ENCODE measurements at regions not wholly inside any gene's neighbourhood (a gene's known extent, or its start where the extent isn't known, plus 50 kb on each side); places are given as distances from the start of the nearest gene placed in this dataset.
"Not testable (repeated sequence)": the region's sequence is repeated elsewhere in the genome, so short reads cannot be mapped to it uniquely, and the experiment has no call there.

DNA sequence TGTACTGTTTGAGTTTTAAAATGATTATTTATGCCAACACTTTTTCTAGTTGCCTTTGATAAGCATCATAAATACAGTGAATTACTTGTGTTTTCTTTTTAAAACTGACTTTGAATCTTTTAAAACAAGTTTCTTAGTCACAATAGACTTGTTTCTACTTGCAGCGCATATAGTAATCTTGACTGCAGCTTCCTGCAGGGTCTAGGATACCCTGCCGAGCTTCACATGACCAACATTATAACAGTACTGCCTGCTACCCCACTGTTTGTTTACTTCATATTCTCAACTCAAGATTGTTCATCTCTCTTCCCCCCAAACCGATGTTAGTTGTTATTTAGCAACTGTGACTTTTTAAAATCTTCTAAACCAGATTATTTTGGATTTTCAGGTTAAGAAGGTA, 751.3 kb upstream of the NEGR1 start:
- DNase-seq: no peak

DNA sequence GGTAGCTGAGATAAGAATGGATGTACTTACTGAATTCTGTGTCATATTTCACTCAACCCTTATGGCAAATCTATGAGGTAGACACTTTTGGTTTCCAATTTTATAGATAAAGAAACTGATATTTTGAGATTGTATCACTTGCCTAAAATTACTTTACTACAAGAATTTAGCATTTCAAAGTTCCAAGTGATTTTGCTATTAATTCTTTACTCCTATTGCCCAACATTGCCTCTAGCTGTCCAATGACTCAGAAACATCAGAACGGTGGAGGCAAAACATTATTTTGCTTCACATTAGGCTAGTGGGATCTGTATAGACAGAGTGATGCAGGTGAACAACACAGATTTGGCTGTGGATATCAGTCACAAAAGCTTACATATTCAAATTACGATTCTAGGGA, 747.2 kb upstream of the NEGR1 start:
- no peak for DNase-seq

DNA sequence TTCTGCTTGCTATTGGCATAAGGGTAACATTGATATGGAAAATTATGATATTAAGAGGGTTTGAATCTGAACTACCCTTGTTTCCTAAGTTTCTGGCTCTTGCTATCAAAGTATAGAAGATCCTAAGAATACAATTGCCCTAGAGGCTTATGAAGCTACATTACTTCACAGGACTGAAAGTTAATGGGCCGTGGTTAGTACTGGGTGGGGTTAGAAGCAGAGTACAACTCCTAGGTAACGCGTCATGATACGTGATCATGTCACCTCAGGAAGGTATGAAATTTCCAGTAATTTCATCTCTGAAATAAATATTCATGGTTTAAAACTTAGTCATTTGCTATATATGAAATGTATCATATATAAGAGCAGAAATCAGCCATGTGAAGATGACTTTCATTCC, 743.8 kb upstream of the NEGR1 start:
- DNase-seq: no peak

DNA sequence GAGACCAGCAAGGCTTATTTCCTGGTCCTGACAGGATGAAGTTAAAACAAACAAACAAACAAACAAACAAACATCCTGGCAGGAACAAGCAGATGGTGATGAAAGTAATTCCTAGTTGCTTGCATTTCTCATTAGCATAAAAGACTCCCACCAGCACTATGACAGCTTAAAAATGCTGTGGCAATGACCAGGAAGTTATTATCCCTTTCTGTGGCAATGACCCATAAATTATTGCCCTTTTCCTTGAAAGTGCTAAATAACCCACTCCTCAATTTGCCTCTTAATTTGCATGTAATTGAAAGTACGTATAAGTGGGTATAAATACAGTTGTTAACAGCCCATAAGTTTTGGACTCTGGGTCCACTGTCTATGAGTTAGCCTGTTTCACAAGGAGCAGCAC, 727.6 kb upstream of the NEGR1 start:
- DNase-seq: no peak

DNA sequence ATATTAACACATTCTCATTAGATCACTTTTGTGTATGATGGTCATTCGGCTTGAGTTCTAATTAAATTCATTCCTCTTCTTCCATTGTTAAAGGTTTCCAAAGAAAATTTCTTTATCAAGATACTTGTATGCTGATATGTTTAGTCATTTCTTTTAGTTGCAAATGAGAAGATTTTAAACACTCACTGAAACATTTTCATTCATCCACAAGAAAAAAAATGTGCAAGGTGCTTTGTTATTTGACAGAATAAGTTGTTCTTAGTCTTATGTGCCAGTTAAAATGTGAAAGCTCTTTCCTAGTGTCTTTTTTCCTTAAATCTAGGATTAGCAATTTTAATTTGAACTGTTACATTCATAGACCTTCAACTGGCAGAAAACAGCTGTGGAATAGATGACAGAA, 727.0 kb upstream of the NEGR1 start:
- DNase-seq: no peak

DNA sequence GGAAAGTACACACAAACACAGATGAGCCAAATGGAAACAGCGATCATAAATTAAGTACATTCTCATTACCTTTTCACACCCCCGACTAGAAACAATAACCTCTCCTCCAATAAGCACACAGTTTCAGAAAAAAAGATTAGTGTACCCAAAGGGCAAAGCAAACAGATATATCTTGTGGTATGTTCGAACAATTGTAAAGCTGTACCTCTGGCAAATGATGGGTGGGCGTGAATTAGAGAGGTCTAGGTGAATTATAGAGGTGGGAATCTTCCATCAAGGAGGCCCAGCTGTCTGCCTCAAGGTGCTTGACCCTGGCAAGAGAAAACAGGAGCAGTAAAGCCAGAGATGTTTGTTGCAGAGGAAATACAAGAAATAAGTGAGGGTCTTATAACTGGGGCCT, 715.3 kb upstream of the NEGR1 start:
- no peak for DNase-seq

DNA sequence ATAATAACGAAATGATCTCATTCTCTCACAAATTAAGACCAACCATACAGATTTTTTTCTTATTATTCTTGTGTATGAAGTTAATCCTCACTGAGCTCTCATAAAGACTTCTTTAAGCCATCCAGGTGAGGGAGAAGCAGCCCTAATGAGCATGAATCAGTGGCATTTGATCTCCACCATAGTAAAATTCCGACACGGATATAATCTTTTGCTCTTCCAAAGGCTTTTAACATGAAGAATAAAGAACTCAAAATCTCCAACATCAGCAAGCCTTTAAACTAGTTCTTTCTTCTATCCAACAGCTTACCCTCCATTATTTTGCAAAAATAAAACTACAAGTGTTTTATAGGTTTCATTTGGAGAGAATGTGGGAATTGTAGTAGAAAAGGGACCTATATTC, 714.7 kb upstream of the NEGR1 start:
- DNase-seq: no peak

DNA sequence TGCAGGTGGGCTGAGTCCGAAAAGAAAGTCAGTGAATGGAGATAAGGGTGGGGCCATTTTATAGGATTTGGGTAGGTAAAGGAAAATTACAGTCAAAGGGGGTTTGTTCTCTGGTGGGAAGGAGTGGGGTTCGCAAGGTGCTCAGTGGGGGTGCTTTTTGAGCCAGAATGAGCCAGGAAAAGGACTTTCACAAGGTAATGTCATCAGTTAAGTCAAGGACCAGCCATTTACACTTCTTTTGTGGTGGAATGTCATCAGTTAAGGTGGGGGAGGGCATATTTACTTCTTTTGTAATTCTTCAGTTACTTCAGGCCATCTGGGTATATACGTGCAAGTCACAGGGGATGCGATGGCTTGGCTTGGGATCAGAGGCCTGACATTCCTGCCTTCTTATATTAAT, 705.5 kb upstream of the NEGR1 start:
- not testable (repeated sequence) for DNase-seq

DNA sequence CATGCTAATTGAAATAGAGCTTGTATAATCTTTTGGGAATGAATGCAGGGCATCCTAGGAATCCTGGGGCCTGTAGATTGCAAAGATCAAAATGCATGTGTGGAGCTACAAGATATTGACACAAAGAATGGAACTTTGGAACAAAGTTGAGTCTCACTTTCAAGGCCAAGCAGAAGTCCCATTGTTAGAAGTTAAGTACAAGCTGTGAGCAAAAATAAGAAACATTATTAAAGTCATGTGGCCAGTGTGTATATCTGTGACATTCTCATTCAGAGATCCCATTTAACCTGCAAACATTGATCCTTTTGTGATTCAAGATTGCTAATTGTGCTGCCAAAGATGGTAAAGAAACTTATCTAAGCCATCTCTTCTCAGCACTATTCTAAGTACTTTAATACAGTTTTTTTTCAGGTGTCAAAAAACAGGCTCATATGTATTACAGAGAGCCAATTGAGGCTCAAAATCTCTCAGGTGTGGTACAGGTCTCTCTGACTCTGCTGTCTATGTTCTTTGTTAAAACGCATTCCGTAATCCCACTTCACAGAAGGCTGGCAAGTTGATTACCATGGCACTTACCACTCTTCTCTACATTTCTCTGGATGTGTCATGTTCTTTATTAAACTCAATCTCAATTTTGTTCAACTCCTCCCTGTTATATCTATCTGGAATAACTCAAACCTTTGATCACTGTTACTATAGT, 704.4 kb upstream of the NEGR1 start:
- no peak for DNase-seq

DNA sequence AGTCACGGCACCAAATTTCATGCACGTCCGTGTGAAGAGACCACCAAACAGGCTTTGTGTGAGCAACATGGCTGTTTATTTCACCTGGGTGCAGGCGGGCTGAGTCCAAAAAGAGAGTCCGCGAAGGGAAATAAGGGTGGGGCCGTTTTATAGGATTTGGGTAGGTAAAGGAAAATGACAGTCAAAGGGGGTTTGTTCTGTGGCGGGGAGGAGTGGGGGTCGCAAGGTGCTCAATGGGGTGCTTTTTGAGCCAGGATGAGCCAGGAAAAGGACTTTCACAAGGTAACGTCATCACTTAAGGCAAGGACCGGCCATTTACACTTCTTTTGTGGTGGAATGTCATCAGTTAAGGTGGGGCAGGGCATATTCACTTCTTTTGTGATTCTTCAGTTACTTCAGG, 702.7 kb upstream of the NEGR1 start:
- not testable (repeated sequence) for DNase-seq

DNA sequence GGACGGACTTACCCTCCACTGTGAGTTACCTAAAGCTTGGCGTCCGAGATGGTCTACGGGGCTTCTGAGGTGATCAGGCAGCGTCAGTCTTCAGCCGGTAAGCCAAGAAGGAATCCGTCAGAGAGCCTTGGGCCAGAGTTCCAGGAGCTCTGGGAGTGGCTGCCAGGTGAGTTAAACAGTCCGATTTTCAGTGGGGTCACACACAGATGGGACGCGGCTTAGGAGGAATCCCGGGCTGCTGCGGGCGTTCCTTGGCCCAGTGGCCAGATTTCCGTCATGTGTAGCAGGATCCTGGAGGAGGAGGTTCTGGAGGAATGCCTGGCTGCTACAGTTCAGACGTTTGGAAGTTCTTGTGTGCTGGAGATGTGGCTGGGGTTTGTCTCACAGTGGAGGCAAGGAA, 700.7 kb upstream of the NEGR1 start:
- not testable (repeated sequence) for DNase-seq

DNA sequence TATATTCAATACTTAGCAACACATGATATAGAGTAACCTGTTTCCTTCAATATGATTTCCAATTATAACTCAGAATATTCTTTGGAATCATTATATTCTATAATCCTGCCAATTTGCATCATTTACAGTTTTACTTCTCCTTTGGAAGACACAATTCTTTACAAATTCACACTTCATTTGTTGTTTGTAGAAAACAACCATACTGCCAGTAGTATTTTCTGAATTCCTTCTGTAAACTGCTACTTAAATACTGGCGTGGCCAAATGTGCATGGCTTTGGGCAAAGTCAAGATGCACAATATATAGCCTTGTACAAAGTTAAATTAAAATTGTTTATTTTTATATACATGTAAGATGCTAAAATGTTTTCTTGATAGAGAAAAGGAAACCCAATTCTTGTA, 687.1 kb upstream of the NEGR1 start:
- no peak for DNase-seq

DNA sequence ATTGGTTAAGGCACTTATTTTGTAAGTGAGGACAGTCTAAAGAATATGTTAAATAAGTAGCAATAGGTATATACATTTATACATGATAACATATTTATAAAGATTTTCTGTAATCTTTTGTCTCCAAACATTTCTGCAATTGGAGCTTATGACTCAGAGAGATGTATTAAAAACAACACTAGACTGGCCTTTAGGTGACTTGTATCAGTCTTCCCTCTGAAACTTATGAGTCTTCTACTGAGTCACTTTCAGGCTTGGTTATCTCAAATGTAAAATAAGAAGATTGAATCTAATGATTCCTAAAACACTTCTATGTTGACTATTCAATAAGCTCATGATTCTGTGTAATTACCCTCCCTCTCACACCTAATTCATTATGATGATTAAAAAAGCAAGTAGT, 672.6 kb upstream of the NEGR1 start:
- no peak for DNase-seq

DNA sequence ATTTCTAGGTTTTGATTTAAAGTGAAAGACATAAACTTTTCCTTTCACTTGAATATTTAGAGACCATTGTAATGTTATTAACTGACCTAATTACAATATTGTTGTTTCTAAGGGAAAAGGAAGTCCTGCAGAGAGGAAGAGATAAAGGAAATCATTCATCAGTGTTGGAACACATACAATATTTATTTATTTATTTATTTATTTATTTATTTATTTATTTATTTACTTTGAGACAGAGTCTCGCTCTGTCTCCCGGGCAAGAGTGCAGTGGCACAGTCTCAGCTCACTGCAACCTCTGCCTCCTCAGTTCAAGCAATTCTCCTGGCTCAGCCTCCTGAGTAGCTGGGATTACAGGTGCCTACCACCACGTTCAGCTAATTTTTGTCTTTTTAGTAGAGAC, 668.6 kb upstream of the NEGR1 start:
- DNase-seq: not testable (repeated sequence)

DNA sequence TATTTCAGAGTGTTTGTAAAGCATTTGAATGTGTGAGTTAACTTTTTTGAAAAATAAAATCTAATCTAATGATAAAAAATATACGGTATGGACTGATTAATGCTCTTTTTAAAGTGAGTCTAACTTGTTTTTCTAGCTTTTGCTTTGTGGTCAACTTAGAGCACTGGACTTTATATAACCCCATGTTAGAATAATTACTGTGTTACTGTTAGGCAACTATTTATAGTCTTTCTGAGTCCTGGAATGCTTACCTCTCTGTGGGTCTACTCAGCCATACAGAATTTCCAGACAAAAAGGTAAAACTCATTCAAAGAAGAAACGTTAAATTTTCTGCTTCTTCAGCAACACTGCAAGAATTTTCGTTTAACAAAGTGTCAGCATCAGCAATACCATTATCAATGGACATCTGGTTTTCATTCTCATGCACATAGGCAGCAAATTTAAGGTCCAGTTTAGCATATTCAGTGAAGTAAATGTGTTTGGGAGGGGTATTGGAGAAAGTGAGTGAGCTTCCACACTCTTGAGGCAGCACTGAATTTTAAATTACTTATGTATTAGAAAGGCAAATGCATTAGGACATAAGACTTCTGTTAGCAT, 664.7 kb upstream of the NEGR1 start:
- DNase-seq: no peak

DNA sequence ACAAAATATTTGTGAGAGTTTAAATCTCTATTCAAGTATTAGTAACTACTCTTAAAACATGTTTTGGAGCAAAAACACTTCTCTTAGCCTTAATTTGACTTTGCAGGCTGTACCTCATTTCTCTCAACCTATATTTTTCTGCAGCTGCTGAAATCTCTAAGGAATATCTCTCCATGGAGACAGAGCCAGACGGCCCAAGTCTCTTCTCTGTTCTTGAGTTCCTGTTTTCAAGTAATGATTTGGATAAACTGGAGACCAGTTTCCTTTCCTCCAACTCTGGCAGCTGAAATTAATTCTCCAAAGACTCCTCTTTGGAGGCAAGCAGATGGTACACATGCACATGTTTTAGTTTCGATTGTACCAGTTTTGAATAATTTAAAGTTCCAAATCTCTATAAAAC, 659.7 kb upstream of the NEGR1 start:
- DNase-seq: no peak

DNA sequence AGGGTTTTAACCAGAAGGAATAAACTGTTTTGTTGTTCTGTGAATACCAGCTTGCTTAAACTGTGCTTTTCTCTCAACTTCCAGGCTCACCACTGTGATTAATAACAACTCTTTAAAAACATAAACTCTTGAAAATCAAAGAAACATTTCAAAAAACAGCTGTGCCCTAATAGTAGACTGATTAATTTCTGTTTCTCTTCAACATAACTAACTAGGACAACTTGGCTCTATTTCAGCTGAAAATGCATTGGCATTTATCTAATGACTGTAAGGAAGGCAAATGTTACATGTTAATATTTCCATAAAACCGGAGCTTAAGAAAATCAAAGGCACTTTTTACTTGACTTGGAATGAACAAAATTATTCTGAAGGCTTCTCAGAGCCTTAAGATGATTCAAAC, 656.1 kb upstream of the NEGR1 start:
- no peak for DNase-seq

DNA sequence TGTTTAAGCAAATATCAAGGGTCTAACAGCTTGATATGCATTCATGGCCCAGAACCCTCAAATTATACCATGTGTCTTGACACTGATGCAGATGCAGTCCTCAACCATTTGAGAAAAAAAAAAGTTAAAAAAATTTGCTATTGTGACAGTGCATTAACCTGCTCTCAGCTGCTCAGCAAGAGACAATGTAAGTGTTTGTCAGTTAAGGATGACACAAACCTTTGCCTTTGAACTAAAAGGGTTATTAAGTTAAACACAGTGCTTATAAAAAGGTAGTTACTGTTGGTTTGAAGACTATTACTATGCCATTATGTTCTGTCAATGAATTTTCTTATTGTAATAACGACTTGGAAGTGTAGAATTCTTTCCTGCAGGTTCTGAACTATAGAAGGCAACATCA, 655.6 kb upstream of the NEGR1 start:
- DNase-seq: no peak

DNA sequence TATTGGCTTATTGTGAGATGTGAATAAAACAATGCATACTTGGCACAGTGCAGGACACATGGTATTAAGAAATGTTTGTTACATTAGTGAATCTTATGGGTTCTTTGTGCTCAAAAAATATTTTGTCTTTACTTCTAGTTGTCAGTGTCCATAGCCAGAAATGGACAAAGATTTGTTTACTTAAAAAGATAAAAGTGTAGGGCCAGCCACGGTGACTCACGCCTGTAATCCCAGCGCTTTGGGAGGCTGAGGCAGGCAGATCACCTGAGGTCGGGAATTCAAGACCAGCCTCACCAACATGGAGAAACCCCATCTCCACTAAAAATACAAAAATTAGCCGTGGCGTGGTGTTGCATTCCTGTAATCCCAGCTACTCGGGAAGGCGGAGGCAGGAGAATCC, 654.6 kb upstream of the NEGR1 start:
- no peak for DNase-seq

DNA sequence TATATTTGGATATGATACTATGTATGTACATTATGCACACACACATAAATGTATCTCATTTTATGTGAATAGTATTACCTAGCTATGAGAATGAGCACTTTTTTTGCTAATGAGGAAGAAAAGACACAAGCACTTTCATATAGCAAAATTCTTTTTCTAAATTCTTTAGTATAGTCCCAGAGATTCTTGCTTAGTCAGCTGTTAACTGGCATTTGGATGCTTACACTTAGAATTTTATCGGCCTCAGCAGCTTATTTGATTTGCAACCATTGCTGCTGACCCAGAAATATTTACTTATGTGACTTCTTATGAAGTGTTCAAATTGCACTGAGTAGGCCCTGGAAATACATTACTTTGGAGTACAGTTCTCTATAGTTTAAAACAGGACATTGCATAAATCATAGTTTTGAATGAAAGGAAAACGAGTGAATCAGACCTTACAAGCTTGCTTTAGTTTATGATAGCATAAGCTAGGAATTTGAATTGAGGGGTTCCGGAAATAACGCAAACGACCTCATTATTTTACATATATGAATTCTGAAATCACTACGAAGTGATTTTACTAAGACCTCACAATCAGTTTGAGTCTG, 653.9 kb upstream of the NEGR1 start:
- no peak for DNase-seq

DNA sequence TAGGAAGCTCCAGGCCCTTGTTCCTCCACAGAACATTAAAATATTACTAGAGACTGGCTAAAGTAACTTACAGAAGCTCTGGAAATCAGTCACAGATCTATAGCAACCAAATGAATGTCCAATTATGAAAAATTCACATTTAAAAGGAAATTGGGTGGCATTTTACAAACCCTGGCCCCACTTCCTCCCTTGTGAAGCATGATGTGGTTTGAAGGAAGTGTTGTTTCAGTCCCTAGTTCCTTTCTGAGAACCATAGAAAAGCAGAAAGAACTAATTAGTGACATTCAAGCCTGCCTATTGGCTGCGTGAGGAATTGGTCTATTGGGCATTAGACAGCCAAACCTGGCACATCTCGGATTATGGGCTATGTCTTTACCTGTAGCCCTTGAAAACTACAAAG, 649.7 kb upstream of the NEGR1 start:
- no peak for DNase-seq

DNA sequence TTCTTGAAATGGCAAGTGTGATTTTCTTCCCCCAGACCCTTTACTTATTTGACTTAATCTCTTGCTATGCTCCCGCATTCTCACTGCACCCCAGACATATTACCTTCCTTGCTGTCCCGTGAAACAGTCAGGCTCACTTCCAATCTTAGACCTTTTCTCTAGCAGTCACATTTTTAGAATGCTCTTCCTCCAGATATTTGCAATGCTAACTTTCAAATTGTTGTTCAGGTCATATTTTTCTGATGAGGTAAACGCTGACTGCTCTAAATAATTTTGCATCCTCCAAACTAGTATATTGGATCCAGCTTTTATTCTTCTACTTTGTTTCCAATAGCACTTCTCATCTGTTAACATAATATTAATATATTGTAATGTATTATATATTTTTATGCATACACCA, 648.2 kb upstream of the NEGR1 start:
- DNase-seq: no peak

DNA sequence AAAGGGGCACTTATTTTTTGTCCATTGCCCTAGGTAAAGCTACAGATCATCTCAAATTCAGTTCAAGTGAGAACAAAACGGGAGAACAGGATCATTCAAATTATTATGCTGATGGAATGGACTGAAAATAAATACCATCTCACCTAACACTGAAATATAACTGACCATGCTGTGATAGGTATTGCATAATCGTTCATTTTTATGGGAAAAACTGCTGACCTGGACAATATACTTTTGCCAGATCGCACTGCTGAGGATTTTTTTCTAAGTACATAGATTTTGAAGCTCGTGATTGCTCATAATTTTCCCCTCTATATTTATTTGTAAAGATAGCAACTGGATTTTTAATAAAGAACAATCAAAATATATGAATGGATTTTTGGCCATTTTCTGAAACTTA, 636.6 kb upstream of the NEGR1 start:
- DNase-seq: no peak

DNA sequence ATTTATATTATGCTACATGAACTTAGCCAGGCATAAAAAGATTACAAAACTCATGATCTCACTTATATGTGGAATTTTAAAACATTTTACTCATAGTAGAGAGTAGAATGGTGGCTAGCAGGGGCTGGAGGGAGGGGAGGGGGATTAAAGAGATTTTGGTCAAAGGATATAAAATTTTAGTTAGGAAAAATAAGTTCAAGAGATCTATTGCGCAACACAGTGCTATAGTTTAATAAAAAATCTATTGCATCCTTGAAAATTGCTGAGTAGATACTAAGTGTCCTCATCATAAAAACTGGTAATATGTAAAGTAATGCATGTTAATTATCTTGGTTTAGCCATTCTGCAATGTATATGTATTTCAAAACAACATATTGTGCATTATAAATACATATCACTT, 635.6 kb upstream of the NEGR1 start:
- DNase-seq: no peak

DNA sequence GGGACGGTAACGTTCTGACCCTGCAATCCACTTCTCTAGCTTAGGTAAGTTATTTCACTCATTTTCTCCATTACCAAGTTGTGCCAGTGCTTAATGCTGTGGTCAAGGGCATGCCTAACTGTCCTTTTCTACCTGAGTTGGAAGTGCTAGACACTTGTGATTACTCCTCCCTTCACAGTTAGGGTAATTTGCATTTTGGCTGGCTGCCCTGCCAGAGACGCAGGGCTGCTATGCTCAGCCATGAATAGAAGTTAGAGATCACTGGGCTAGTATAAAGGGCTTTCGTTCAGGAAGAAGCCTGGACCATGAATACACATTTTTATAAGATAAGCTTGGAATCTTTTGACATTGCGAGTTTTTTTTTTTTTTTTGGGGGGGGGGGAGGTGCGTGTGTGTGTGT, 633.2 kb upstream of the NEGR1 start:
- no peak for DNase-seq

All from GDM1 (cell line).